Neural progenitor cell (in vitro differentiated cells): ENCODE measurements at regions not wholly inside any gene's neighbourhood (a gene's known extent, or its start where the extent isn't known, plus 50 kb on each side); places are given as distances from the start of the nearest gene placed in this dataset.

Experiments used
- DNase-seq: peaks from one replicate; pipeline ENCODE4 v3.0.0-alpha.2; 2016; ENCODE audit warnings: low spot score
- H2AFZ ChIP-seq: fragments of 200-600 bp; sonication (generic); replicated peaks from 2 replicates; pipeline ENCODE4 v1.6.1; 2016; ENCODE audit warnings: antibody characterized with exemption
- H3F3A ChIP-seq: fragments of 200-600 bp; sonication (generic); 2 replicates; pipeline ENCODE4 v1.6.1; 2016; ENCODE audit warnings: antibody characterized with exemption, low read depth
- H3K27ac ChIP-seq: fragments of 200-600 bp; sonication (generic); 2 replicates; pipeline ENCODE4 v1.5.1; 2016; ENCODE audit warnings: mild to moderate bottlenecking
- H3K27me3 ChIP-seq: fragments of 200-600 bp; sonication (generic); 2 replicates; pipeline ENCODE4 v1.6.1; 2016; ENCODE audit warnings: mild to moderate bottlenecking, moderate library complexity
- H3K36me3 ChIP-seq: fragments of 200-600 bp; sonication (generic); 2 replicates; pipeline ENCODE4 v1.5.1; 2016
- H3K4me1 ChIP-seq: fragments of 200-600 bp; sonication (generic); 2 replicates; pipeline ENCODE4 v1.6.1; 2016; ENCODE audit warnings: mixed run types
- H3K4me2 ChIP-seq: fragments of 200-600 bp; sonication (generic); 2 replicates; pipeline ENCODE4 v1.6.1; 2016
- H3K4me3 ChIP-seq: fragments of 200-600 bp; sonication (generic); 2 replicates; pipeline ENCODE4 v1.5.1; 2016
- H3K79me2 ChIP-seq: fragments of 200-600 bp; sonication (generic); 2 replicates; pipeline ENCODE4 v1.6.1; 2016; ENCODE audit warnings: low read depth
- H3K9ac ChIP-seq: fragments of 200-600 bp; sonication (generic); 2 replicates; pipeline ENCODE4 v1.6.1; 2016
- H3K9me3 ChIP-seq: fragments of 200-600 bp; sonication (generic); 2 replicates; pipeline ENCODE4 v1.5.1; 2016; ENCODE audit warnings: low read depth
- H4K20me1 ChIP-seq: fragments of 200-600 bp; sonication (generic); 2 replicates; pipeline ENCODE4 v1.6.1; 2016; ENCODE audit warnings: low read depth
- H3K27ac Mint-ChIP-seq: 3 replicates; pipeline ENCODE4 v1.8.0; 2021; ENCODE audit warnings: mixed read lengths
- H3K27me3 Mint-ChIP-seq: 2 replicates; pipeline ENCODE4 v1.8.0; 2022; ENCODE audit warnings: low read depth, mild to moderate bottlenecking, inconsistent platforms, moderate library complexity, mixed read lengths; ENCODE audit not compliant: insufficient read depth
- H3K36me3 Mint-ChIP-seq: 3 replicates; pipeline ENCODE4 v1.8.0; 2021; ENCODE audit warnings: mixed read lengths
- H3K4me1 Mint-ChIP-seq: 3 replicates; pipeline ENCODE4 v1.8.0; 2021; ENCODE audit warnings: mixed read lengths
- H3K4me3 Mint-ChIP-seq: 3 replicates; pipeline ENCODE4 v1.8.0; 2021; ENCODE audit warnings: mild to moderate bottlenecking, moderate library complexity, mixed read lengths
- H3K9me3 Mint-ChIP-seq: 3 replicates; pipeline ENCODE4 v1.8.0; 2020; ENCODE audit warnings: mixed read lengths
- EZH2 ChIP-seq: fragments of 200-600 bp; sonication (generic); IDR thresholded peaks from 2 replicates; pipeline ENCODE4 v1.6.1; 2017; ENCODE audit warnings: antibody characterized with exemption, mild to moderate bottlenecking, moderate library complexity
- EZH2phosphoT487 ChIP-seq: fragments of 200-600 bp; sonication (generic); IDR thresholded peaks from 2 replicates; pipeline ENCODE4 v1.6.1; 2017; ENCODE audit warnings: antibody characterized with exemption
- TF ChIP-seq, protein P1 (sequence below): fragments of 200-600 bp; sonication (generic); IDR thresholded peaks from 2 replicates; pipeline ENCODE4 v1.5.1; 2017; ENCODE audit warnings: antibody characterized with exemption, mild to moderate bottlenecking

GRCh38 chr2:81206216-81206615 is 901.7 kb upstream of the LRRTM1 start:
- Histone ChIP-seq H3K4me2 (no peak overlapping the region), H4K20me1 (no peaks in the 10 kb centered on the region), H3K4me1 (no peaks in the 10 kb centered on the region), H3K36me3 (no peaks in the 10 kb centered on the region), H2AFZ (no peak overlapping the region), H3K79me2 (no peaks in the 10 kb centered on the region), H3K27me3 (no peaks in the 10 kb centered on the region), H3K4me3 (no peak overlapping the region), H3F3A (no peaks in the 10 kb centered on the region), H3K9me3 (no peaks in the 10 kb centered on the region), H3K9ac (no peak overlapping the region), H3K27ac (no peak overlapping the region)
- Mint-ChIP-seq H3K27ac (no peak overlapping the region), H3K9me3 (peaks cover 3% of the 10 kb centered on the region), H3K4me1 (no peaks in the 10 kb centered on the region), H3K27me3 (no peaks in the 10 kb centered on the region), H3K36me3 (no peaks in the 10 kb centered on the region), H3K4me3 (no peak overlapping the region)
- TF ChIP-seq EZH2phosphoT487 (no peak), EZH2 (no peak)
- TF ChIP-seq, protein P1, sequence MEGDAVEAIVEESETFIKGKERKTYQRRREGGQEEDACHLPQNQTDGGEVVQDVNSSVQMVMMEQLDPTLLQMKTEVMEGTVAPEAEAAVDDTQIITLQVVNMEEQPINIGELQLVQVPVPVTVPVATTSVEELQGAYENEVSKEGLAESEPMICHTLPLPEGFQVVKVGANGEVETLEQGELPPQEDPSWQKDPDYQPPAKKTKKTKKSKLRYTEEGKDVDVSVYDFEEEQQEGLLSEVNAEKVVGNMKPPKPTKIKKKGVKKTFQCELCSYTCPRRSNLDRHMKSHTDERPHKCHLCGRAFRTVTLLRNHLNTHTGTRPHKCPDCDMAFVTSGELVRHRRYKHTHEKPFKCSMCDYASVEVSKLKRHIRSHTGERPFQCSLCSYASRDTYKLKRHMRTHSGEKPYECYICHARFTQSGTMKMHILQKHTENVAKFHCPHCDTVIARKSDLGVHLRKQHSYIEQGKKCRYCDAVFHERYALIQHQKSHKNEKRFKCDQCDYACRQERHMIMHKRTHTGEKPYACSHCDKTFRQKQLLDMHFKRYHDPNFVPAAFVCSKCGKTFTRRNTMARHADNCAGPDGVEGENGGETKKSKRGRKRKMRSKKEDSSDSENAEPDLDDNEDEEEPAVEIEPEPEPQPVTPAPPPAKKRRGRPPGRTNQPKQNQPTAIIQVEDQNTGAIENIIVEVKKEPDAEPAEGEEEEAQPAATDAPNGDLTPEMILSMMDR, result no peak
- no peak for DNase-seq

DNA sequence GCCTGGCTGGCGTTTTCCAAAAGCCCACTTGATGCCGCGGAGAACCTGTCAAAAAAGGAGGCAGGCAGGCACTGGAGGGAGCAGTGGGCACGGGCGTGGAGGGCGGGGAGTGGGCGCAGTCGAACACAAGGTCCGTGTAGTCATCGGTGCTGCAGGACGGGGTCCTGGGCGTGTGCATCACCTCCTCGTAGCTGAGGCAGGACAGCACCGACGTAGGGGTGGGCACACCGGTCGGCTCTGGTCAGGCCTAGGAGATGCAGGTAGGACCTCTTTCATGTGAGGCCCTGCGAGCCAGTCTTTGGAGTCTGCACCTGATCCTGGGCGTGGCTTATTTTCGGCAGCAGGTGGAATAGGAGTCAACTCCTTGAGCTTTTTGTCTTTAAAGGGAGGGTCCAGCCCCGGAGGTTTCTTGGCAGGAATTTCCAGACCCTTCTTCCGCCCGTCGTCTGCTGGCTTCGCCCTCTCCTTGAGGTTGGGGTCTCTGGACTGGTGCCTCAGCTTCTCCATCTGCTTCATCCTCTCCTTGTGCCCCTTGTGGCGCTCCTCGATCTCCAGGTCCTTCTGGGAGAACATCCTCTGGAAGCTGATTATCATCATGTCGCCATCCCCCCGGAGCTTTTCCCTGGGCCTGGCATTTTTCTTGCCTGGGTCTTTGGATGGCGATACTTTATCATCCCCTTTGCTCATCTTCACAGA is 892.5 kb upstream of the LRRTM1 start:
- Histone ChIP-seq H3K27ac (no peak overlapping the region), H3K9me3 (no peaks in the 10 kb centered on the region), H3K4me1 (no peaks in the 10 kb centered on the region), H3K36me3 (no peaks in the 10 kb centered on the region), H3K9ac (no peak overlapping the region), H3F3A (no peaks in the 10 kb centered on the region), H3K27me3 (no peaks in the 10 kb centered on the region), H3K4me3 (no peak overlapping the region), H4K20me1 (no peaks in the 10 kb centered on the region), H3K4me2 (no peak overlapping the region), H2AFZ (no peak overlapping the region), H3K79me2 (no peaks in the 10 kb centered on the region)
- Mint-ChIP-seq H3K27me3 (no peaks in the 10 kb centered on the region), H3K4me3 (no peak overlapping the region), H3K4me1 (no peaks in the 10 kb centered on the region), H3K36me3 (no peaks in the 10 kb centered on the region), H3K9me3 (peaks cover 8% of the 10 kb centered on the region), H3K27ac (no peak overlapping the region)
- no peak for TF ChIP-seq EZH2phosphoT487
- TF ChIP-seq, protein P1, result no peak
- no peak for TF ChIP-seq EZH2
- DNase-seq, result no peak

- TF ChIP-seq, protein P1, result no peak
- TF ChIP-seq EZH2phosphoT487, result no peak
- no peak for TF ChIP-seq EZH2
- no peaks in the 10 kb centered on the region for H4K20me1 ChIP-seq
- H3K9ac ChIP-seq, result no peak overlapping the region
- Mint-ChIP-seq H3K36me3 (no peaks in the 10 kb centered on the region), H3K27ac (no peak overlapping the region), H3K27me3 (no peaks in the 10 kb centered on the region), H3K9me3 (peaks cover 8% of the 10 kb centered on the region), H3K4me1 (no peaks in the 10 kb centered on the region), H3K4me3 (no peak overlapping the region)
- no peak overlapping the region for H2AFZ ChIP-seq
- no peak for DNase-seq
- no peaks in the 10 kb centered on the region for H3K79me2 ChIP-seq
- H3K27me3 ChIP-seq, result no peaks in the 10 kb centered on the region
- no peak overlapping the region for H3K27ac ChIP-seq
- no peaks in the 10 kb centered on the region for H3K9me3 ChIP-seq
- H3K36me3 ChIP-seq, result no peaks in the 10 kb centered on the region
- no peak overlapping the region for H3K4me3 ChIP-seq
- no peaks in the 10 kb centered on the region for H3F3A ChIP-seq
- H3K4me2 ChIP-seq, result no peak overlapping the region
- H3K4me1 ChIP-seq, result no peaks in the 10 kb centered on the region
These were observed 891.9 kb upstream of the LRRTM1 start for GRCh38 chr2:81196383-81196851.
